Left ventricle myocardium inferior (tissue), 1 donor: ENCODE measurements at regions not wholly inside any gene's neighbourhood (a gene's known extent, or its start where the extent isn't known, plus 50 kb on each side); places are given as distances from the start of the nearest gene placed in this dataset.

Source experiments
- DNase-seq: peaks from one replicate; pipeline ENCODE4 v3.0.0-alpha.2; 2020
- H3K27ac ChIP-seq: fragments of 200-600 bp; replicated peaks from 2 replicates; pipeline ENCODE4 v1.8.0; 2021
- H3K27me3 ChIP-seq: fragments of 200-600 bp; 2 replicates; pipeline ENCODE4 v1.8.0; 2021; ENCODE audit warnings: low read depth
- H3K36me3 ChIP-seq: fragments of 200-600 bp; 2 replicates; pipeline ENCODE4 v1.8.0; 2021
- H3K4me1 ChIP-seq: fragments of 200-600 bp; 2 replicates; pipeline ENCODE4 v1.8.0; 2021
- H3K4me3 ChIP-seq: fragments of 200-600 bp; 2 replicates; pipeline ENCODE4 v1.8.0; 2021; ENCODE audit warnings: mild to moderate bottlenecking, moderate library complexity
- H3K9me3 ChIP-seq: fragments of 200-600 bp; replicated peaks from 2 replicates; pipeline ENCODE4 v1.8.0; 2021
- intact Hi-C: fragments of 100-400 bp; cut with micrococcal nuclease; formaldehyde crosslinking; loops from one replicate; pipeline ENCODE4 v1.11.0; 2022
- TF ChIP-seq, protein P1 (sequence below): fragments of 200-600 bp; IDR thresholded peaks from 2 replicates; pipeline ENCODE4 v1.8.0; 2021; ENCODE audit warnings: antibody characterized with exemption, mild to moderate bottlenecking, borderline replicate concordance
- donor health status: DM: no; HTN: yes; CAD: no; lungs with severe emphysema.

- H3K27me3 ChIP-seq, result no peaks in the 10 kb centered on the region
- no peak for DNase-seq
- intact Hi-C loops, result no loop called here
These were observed 672.5 kb upstream of the KIF2B start for GRCh38 chr17:53150101-53150698.

GRCh38 chr17:53149316-53149715 lies 673.4 kb upstream of the KIF2B start:
- TF ChIP-seq, protein P1, sequence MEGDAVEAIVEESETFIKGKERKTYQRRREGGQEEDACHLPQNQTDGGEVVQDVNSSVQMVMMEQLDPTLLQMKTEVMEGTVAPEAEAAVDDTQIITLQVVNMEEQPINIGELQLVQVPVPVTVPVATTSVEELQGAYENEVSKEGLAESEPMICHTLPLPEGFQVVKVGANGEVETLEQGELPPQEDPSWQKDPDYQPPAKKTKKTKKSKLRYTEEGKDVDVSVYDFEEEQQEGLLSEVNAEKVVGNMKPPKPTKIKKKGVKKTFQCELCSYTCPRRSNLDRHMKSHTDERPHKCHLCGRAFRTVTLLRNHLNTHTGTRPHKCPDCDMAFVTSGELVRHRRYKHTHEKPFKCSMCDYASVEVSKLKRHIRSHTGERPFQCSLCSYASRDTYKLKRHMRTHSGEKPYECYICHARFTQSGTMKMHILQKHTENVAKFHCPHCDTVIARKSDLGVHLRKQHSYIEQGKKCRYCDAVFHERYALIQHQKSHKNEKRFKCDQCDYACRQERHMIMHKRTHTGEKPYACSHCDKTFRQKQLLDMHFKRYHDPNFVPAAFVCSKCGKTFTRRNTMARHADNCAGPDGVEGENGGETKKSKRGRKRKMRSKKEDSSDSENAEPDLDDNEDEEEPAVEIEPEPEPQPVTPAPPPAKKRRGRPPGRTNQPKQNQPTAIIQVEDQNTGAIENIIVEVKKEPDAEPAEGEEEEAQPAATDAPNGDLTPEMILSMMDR, result no peak

More at GRCh38 chr17:53150101-53150698, 672.5 kb upstream of the KIF2B start:
- Histone ChIP-seq H3K4me3 (no peak overlapping the region), H3K36me3 (no peaks in the 10 kb centered on the region), H3K27ac (no peak overlapping the region), H3K9me3 (no peaks in the 10 kb centered on the region), H3K4me1 (no peaks in the 10 kb centered on the region)
- TF ChIP-seq, protein P1, result no peak

DNA sequence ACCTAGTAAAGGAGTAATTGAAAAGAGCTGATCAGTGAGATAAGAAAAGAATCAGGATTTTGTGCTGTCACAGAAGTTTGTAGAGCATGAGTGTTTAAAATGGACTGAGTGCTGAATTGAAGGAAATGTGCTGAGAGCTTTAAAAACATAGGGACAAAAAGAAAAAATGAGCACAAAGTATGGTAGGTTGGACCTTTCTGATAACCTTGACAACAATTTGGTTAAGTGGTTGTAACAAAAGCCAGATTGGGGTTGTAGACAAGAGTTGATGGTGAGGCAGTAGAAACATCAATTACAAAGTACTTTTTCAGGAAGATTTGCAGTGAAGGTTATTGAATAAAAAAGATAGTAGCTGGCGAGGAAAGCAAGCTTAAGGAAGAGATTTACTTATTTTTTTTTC lies 674.7 kb upstream of the KIF2B start:
- H3K36me3 ChIP-seq, result no peaks in the 10 kb centered on the region
- no peak for DNase-seq
- H3K9me3 ChIP-seq, result no peaks in the 10 kb centered on the region
- no peaks in the 10 kb centered on the region for H3K27me3 ChIP-seq
- TF ChIP-seq, protein P1, result no peak
- no peak overlapping the region for H3K27ac ChIP-seq
- no peaks in the 10 kb centered on the region for H3K4me1 ChIP-seq
- intact Hi-C loops, result no loop called here
- no peak overlapping the region for H3K4me3 ChIP-seq

More at GRCh38 chr17:53149316-53149715, 673.4 kb upstream of the KIF2B start:
- Histone ChIP-seq H3K36me3 (no peaks in the 10 kb centered on the region), H3K9me3 (no peaks in the 10 kb centered on the region), H3K4me3 (no peak overlapping the region), H3K4me1 (no peaks in the 10 kb centered on the region), H3K27ac (no peak overlapping the region), H3K27me3 (no peaks in the 10 kb centered on the region)
- DNase-seq, result no peak
- intact Hi-C loops, result no loop called here

DNA sequence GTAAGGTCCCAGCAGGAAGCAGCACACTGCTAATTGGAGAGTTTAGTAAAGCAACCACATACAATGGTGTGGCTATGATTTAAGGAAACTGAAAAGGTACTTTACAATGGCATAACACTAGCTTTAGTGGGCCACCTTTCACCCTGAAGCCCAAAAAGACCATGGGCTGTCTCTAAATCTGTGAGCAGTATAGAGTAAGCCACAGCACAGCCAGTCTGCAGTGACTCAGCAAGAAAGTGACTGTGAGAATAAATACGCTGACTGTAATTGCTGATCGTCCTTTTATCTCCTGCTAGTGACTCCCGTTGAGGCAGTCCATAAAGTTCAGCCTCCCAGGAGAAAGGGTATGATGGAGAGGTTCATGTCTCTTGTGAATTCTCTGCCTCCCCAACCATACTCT lies 679.8 kb upstream of the KIF2B start:
- intact Hi-C loops, result no loop called here
- H3K27ac ChIP-seq, result no peak overlapping the region
- TF ChIP-seq, protein P1, result no peak
- no peaks in the 10 kb centered on the region for H3K27me3 ChIP-seq
- H3K4me3 ChIP-seq, result no peak overlapping the region
- no peaks in the 10 kb centered on the region for H3K36me3 ChIP-seq
- no peaks in the 10 kb centered on the region for H3K9me3 ChIP-seq
- no peak for DNase-seq
- H3K4me1 ChIP-seq, result no peaks in the 10 kb centered on the region

- Histone ChIP-seq H3K4me3 (no peak overlapping the region), H3K27me3 (no peaks in the 10 kb centered on the region), H3K36me3 (no peaks in the 10 kb centered on the region), H3K27ac (no peak overlapping the region), H3K4me1 (peaks cover 3% of the 10 kb centered on the region), H3K9me3 (no peaks in the 10 kb centered on the region)
- intact Hi-C loops, result no loop called here
- TF ChIP-seq, protein P1, result no peak
- DNase-seq, result no peak
These were observed 681.0 kb upstream of the KIF2B start for GRCh38 chr17:53141731-53142130.
